Activated naive CD4-positive, alpha-beta T cell treated with anti-CD3 and anti-CD28 coated beads, Interleukin-2, amount 50 U/mL, for 72 hours (primary cell): ENCODE measurements at regions not wholly inside any gene's neighbourhood (a gene's known extent, or its start where the extent isn't known, plus 50 kb on each side); places are given as distances from the start of the nearest gene placed in this dataset.

Experiments
- ATAC-seq, 2 donors: fragments of 150-1000 bp; cut with Tn5 transposase; 2 replicates each; pipeline ENCODE4 v1.10.0; 2021; ENCODE audit warnings: mild to moderate bottlenecking in 2 of 2, moderate library complexity in 2 of 2
- DNase-seq, 2 donors: peaks; one replicate each; pipeline ENCODE4 v3.0.0; 2021 to 2022; ENCODE audit warnings: low spot score in 2 of 2
- H3K27ac Mint-ChIP-seq, 2 donors: one replicate each; pipeline ENCODE4 v1.8.0; 2022; ENCODE audit warnings: mild to moderate bottlenecking in 2 of 2, mixed read lengths in 2 of 2
- H3K36me3 Mint-ChIP-seq, 2 donors: one replicate each; pipeline ENCODE4 v1.8.0; 2022; ENCODE audit warnings: mixed read lengths in 2 of 2
- H3K9me3 Mint-ChIP-seq, 2 donors: one replicate each; pipeline ENCODE4 v1.8.0; 2022; ENCODE audit warnings: mixed read lengths in 2 of 2

DNA sequence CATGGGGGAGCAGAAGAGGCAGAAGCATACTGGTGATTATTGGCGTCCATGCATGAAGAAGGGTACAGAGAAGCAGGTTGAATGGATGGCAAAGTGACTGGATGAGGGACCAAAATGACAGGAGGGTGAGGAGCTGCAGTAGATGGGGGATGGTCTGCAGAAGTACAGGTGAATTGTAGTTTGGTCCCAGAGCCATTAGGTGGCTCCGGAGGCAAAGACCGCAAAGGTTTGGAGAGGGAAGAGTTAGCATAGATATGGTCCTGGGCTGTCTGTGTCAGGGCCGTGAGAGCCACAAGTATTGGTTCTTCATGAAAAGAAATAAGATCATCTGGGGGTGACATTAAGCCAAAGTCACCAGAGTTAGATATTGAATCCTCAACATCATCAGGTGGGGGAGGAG, 59.0 kb upstream of the ZNF726 start:
- DNase-seq (no peak), ATAC-seq (no peak)
- Mint-ChIP-seq H3K9me3 (peaks cover 26 to 35% of the 10 kb centered on the region in 2 donors), H3K36me3 (peaks cover 24 to 30% of the 10 kb centered on the region in 2 donors), H3K27ac (no peak overlapping the region)

DNA sequence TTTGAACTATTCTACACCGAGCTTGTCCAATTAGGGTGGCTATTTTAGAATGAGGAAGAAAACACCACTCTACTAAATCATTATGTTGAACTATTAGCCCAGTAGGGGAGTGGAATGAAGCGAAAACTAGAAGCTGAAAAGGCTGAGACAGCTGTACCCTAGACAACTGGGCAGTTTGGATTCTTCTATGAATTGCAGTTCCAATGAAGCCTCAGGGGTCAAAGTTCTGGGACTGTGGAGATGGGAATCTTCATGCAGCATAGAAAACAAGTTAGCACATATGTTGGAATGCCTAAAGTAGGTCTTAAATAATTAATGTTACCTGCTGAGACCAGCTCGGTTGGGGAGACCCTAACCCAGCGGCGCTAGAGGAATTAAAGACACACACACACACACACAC, 62.7 kb upstream of the ZNF726 start:
- H3K27ac Mint-ChIP-seq: no peak overlapping the region
- DNase-seq (no peak), ATAC-seq (no peak)
- H3K36me3 Mint-ChIP-seq: peaks cover 52 to 59% of the 10 kb centered on the region in 2 donors
- H3K9me3 Mint-ChIP-seq: peaks cover 45 to 60% of the 10 kb centered on the region in 2 donors

DNA sequence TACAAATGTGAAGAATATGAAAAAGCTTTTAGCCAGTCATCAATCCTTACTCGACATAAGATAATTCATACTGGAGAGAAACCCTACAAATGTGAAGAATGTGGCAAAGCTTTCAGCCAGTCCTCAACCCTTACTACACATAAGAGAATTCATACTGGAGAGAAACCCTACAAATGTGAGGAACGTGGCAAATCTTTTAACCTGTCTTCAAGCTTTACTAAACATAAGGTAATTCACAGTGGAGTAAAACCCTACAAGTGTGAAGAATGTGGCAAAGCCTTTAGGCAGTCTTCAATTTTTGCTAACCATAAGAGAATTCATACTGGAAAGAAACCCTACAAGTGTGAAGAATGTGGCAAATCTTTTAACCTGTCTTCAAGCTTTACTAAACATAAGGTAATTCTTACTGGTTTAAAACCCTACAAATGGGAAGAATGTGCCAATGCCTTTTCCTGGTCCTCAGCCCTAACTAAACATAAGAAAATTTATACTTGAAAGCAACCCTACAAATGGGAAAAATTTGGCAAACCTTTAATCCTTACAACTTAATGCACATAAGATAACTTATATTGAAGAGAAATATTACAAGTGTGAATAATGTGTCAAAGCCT, 74.1 kb upstream of the ZNF681 start:
- peaks cover 35 to 37% of the 10 kb centered on the region in 2 donors for H3K36me3 Mint-ChIP-seq
- H3K27ac Mint-ChIP-seq: no peak overlapping the region
- no peak for ATAC-seq
- peaks cover 32 to 44% of the 10 kb centered on the region in 2 donors for H3K9me3 Mint-ChIP-seq
- no peak for DNase-seq

DNA sequence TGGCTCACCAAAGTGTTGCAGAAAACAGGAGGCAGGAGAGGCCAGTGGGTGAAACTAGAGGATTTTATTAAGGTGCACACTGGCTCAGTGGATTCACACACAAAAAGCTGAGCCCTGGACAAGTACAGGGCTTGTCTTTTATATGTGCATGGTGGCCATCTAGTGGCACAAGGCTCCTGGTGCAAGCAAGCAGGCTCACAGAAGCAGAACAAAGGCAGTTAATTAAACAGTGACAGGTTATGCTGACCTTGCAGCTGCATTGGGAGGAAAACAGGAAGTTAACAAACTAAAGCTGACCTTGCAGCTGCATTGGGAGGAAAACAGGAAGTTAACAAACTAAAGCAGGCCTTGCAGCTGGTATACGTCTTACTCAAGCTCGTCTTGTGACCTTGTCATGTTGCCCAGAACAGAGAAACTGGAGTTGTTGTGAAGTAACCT, 65.3 kb upstream of the ZNF681 start:
- DNase-seq (peak in 1 of 2 donors; percentile 17), ATAC-seq (peak; percentile 47 to 82)
- Mint-ChIP-seq H3K36me3 (peaks cover 27 to 34% of the 10 kb centered on the region in 2 donors), H3K27ac (no peak overlapping the region), H3K9me3 (peaks cover 25 to 27% of the 10 kb centered on the region in 2 donors)

- ATAC-seq (no peak), DNase-seq (no peak)
- Mint-ChIP-seq H3K9me3 (peaks cover 25% of the 10 kb centered on the region in 2 donors), H3K36me3 (peaks cover 27 to 34% of the 10 kb centered on the region in 2 donors), H3K27ac (no peak overlapping the region)
These were observed 64.0 kb upstream of the ZNF681 start for GRCh38 chr19:23822735-23823134.

GRCh38 chr19:23817519-23817918, 58.8 kb upstream of the ZNF681 start:
- H3K36me3 Mint-ChIP-seq: peaks cover 10 to 17% of the 10 kb centered on the region in 2 donors
- ATAC-seq (peak in 1 of 2 donors; percentile 36), DNase-seq (peak in 1 of 2 donors; percentile 17)
- H3K9me3 Mint-ChIP-seq: peaks cover 10 to 12% of the 10 kb centered on the region in 2 donors
- no peak overlapping the region for H3K27ac Mint-ChIP-seq

GRCh38 chr19:23810496-23810895, 51.8 kb upstream of the ZNF681 start:
- DNase-seq (no peak), ATAC-seq (peak in 1 of 2 donors; percentile 29)
- Mint-ChIP-seq H3K27ac (no peak overlapping the region), H3K36me3 (peaks cover 0 to 5% of the 10 kb centered on the region in 2 donors), H3K9me3 (no peaks in the 10 kb centered on the region)
